Left lung (tissue), 4 donors: ENCODE measurements at regions not wholly inside any gene's neighbourhood (a gene's known extent, or its start where the extent isn't known, plus 50 kb on each side); places are given as distances from the start of the nearest gene placed in this dataset.

ENCODE experiments used
- ATAC-seq: fragments of 200-7000 bp; cut with Tn5 transposase; one replicate; pipeline ENCODE4 v1.9.1; 2020; ENCODE audit warnings: moderate library complexity
- DNase-seq, 4 donors: peaks; one replicate each; pipeline ENCODE4 v3.0.0-alpha.2; 2013 to 2020
- H3K27ac ChIP-seq, 2 donors: fragments of 200-600 bp; sonication (generic) in 1 of 2; one replicate each; pipeline versions ENCODE4 v1.5.0 to v1.8.0; 2020 to 2021
- H3K27me3 ChIP-seq, 2 donors: fragments of 200-600 bp; sonication (generic) in 1 of 2; one replicate each; pipeline versions ENCODE4 v1.5.0 to v1.8.0; 2020 to 2021
- H3K36me3 ChIP-seq, 2 donors: fragments of 200-600 bp; sonication (generic) in 1 of 2; one replicate each; pipeline versions ENCODE4 v1.5.0 to v1.8.0; 2020 to 2021
- H3K4me1 ChIP-seq, 2 donors: fragments of 200-600 bp; one replicate each; pipeline ENCODE4 v1.8.0; 2021
- H3K4me3 ChIP-seq, 2 donors: fragments of 200-600 bp; sonication (generic) in 1 of 2; one replicate each; pipeline versions ENCODE4 v1.5.0 to v1.8.0; 2020 to 2021; ENCODE audit warnings: mild to moderate bottlenecking in 1 of 2
- H3K9me3 ChIP-seq, 2 donors: fragments of 200-600 bp; sonication (generic) in 1 of 2; one replicate each; pipeline versions ENCODE4 v1.5.0 to v1.8.0; 2020 to 2021
- intact Hi-C, 2 donors: fragments of 100-400 bp; cut with DNase I; formaldehyde crosslinking; loops; one replicate each; pipeline versions ENCODE4 v1.11.2 to v1.14.2; 2022
- TF ChIP-seq, protein P1 (sequence below), 2 donors: fragments of 200-600 bp; sonication (generic) in 1 of 2; IDR thresholded peaks; one replicate each; pipeline versions ENCODE4 v1.5.0 to v1.8.0; 2021; ENCODE audit warnings: antibody characterized with exemption in 2 of 2
- donor health status: DM: no; HTN: yes; CAD: no.
- donor health status: DM: no; HTN: no; CAD: no.

DNA sequence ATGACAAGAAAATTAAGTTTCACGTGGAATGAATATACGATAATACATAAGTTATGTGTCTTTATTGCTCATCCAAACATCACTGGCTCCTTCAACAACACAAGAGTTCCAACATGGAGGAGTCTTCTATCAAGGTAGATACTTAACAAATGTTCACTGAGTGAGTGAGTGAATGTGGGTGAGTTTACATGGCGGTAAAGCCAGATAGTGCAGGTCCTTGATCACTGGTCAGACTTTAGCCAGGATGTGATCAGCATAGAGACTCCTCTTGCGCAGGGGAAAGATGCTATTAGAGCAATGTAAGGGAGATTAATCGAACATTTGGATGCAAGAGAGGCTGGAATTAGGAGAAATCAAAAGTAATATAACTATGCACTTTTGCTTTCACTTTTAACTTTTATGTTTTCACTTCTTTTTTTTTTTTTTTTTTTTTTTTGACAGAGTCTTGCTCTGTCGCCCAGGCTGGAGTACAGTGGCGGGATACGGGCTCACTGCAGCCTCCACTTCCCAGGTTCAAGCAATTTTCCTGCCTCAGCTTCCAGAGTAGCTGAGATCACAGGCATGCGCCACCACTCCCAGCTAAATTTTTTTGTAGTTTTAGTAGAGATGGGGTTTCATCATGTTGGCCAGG lies 249.0 kb upstream of the ID2 start:
- peaks cover 0 to 8% of the 10 kb centered on the region in 2 donors for H3K4me1 ChIP-seq
- H3K27ac ChIP-seq = no peak overlapping the region
- ATAC-seq = no peak
- H3K4me3 ChIP-seq = no peak overlapping the region
- intact Hi-C loops = no loop called here
- no peak for DNase-seq
- TF ChIP-seq, protein P1, sequence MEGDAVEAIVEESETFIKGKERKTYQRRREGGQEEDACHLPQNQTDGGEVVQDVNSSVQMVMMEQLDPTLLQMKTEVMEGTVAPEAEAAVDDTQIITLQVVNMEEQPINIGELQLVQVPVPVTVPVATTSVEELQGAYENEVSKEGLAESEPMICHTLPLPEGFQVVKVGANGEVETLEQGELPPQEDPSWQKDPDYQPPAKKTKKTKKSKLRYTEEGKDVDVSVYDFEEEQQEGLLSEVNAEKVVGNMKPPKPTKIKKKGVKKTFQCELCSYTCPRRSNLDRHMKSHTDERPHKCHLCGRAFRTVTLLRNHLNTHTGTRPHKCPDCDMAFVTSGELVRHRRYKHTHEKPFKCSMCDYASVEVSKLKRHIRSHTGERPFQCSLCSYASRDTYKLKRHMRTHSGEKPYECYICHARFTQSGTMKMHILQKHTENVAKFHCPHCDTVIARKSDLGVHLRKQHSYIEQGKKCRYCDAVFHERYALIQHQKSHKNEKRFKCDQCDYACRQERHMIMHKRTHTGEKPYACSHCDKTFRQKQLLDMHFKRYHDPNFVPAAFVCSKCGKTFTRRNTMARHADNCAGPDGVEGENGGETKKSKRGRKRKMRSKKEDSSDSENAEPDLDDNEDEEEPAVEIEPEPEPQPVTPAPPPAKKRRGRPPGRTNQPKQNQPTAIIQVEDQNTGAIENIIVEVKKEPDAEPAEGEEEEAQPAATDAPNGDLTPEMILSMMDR (IDR thresholded peaks at IDR 0.05) = no peak
- H3K9me3 ChIP-seq = no peaks in the 10 kb centered on the region
- H3K36me3 ChIP-seq = no peaks in the 10 kb centered on the region
- H3K27me3 ChIP-seq = no peaks in the 10 kb centered on the region

DNA sequence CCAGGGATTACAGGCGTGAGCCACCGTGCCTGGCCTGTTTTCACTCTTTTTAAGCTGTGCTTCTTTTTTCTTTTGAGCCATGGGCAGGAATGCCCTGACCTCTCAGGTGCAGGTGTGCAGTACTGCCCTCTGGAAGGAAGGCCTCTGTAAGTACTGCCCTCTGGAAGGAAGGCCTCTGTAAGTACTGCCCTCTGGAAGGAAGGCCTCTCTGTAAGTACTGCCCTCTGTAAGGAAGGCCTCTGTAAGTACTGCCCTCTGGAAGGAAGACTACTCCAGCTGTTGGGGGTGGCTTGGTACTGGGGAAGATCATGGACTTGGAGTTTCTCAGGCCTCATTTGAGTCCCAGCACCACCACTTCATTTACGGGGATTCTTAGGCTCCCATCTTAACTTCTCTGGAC lies 248.5 kb upstream of the ID2 start:
- no peak for ATAC-seq

DNA sequence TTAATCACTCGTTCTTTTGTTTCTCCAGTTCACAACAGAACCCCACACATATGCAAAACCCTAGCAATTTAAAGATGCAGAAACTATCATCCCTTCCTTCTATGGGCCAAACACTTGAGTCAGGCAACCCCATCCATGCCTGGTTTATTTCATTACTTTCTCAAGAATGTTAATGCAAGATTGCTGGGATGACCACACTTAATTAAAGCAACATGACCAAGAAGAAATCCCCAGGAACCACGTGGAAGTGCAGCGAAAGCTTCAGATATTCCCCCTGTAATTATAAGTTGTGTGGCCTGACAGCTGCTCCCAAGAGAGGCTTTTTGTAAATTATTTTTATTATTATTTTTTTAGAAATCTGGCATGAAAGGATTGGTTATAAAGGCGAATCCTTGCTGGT lies 246.2 kb upstream of the ID2 start:
- ATAC-seq (no peak), DNase-seq (no peak)
- intact Hi-C loops = no loop called here

More for the DNA sequence above, 248.5 kb upstream of the ID2 start:
- H3K27ac ChIP-seq = no peak overlapping the region
- peaks cover 0 to 14% of the 10 kb centered on the region in 2 donors for H3K4me1 ChIP-seq
- H3K9me3 ChIP-seq = no peaks in the 10 kb centered on the region
- DNase-seq = no peak
- H3K36me3 ChIP-seq = no peaks in the 10 kb centered on the region
- TF ChIP-seq, protein P1 (IDR thresholded peaks at IDR 0.05) = no peak
- no peaks in the 10 kb centered on the region for H3K27me3 ChIP-seq
- intact Hi-C loops = no loop called here
- no peak overlapping the region for H3K4me3 ChIP-seq

DNA sequence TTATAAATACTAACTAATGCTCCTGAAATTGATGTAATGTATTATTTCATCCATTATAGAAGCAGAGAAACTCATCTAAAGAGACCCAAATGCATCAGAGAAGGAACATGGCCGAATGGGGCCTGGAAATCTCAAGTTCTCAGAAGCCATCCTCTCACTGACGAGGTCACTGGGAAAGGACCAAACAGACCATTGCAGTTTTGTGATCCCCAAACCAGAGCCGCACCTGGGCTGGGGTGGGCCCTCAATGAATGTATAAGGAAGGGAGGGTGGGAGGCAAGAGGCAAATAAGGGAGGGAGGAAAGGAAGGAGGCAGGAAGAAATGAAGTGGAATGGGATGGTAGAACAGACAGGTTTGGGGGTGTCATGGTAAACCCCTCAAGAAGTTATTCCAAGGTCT lies 245.3 kb upstream of the ID2 start:
- intact Hi-C loops = no loop called here
- Histone ChIP-seq H3K4me3 (no peak overlapping the region), H3K4me1 (peaks cover 0 to 20% of the 10 kb centered on the region in 2 donors), H3K9me3 (no peaks in the 10 kb centered on the region), H3K36me3 (no peaks in the 10 kb centered on the region), H3K27ac (no peak overlapping the region), H3K27me3 (no peaks in the 10 kb centered on the region)
- TF ChIP-seq, protein P1 (IDR thresholded peaks at IDR 0.05) = no peak
- ATAC-seq (no peak), DNase-seq (no peak)

More for the DNA sequence above, 246.2 kb upstream of the ID2 start:
- H3K36me3 ChIP-seq = no peaks in the 10 kb centered on the region
- no peak overlapping the region for H3K4me3 ChIP-seq
- H3K27ac ChIP-seq = no peak overlapping the region
- TF ChIP-seq, protein P1 (IDR thresholded peaks at IDR 0.05) = no peak
- H3K9me3 ChIP-seq = no peaks in the 10 kb centered on the region
- H3K4me1 ChIP-seq = peaks cover 0 to 20% of the 10 kb centered on the region in 2 donors
- H3K27me3 ChIP-seq = no peaks in the 10 kb centered on the region

DNA sequence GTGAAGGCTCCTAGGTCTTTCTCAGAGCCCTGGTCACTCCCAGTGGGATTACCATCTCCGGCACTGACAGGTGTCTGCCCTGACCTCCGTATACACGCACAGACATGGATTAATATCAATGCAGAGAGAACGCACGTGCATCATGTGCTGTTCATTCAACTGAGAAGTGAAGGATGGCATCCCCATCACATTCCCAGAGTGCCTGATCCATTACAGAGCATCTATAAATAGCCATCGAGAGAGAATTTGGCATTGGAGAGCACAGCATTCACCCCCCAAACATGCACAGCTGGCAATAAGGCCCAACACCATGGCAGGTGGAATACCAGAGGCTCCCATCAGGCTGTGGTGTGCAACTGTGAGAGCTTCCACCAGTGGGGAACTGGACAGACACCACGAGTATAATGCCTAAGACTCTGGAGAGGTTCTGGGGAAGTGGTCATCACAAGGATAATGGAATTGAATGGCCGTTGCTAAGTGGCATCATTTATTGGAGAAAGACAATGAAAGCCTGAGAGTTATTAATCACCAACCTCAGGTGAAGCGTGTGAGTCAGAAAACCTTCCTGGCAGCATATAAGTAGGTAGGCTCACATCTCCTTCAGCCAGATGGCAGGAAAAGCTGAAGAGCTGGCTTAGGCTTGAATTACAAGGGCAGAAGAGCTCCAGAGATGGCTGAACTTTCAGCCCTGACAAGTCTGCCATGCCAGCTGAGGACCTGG lies 244.5 kb upstream of the ID2 start:
- peaks cover 0 to 20% of the 10 kb centered on the region in 2 donors for H3K4me1 ChIP-seq
- no peak overlapping the region for H3K4me3 ChIP-seq
- no peaks in the 10 kb centered on the region for H3K9me3 ChIP-seq
- DNase-seq = no peak
- no peaks in the 10 kb centered on the region for H3K27me3 ChIP-seq
- H3K27ac ChIP-seq = no peak overlapping the region
- TF ChIP-seq, protein P1 (IDR thresholded peaks at IDR 0.05) = no peak
- no peak for ATAC-seq
- intact Hi-C loops = no loop called here
- H3K36me3 ChIP-seq = no peaks in the 10 kb centered on the region
